ENCODE measurements at regions not wholly inside any gene's neighbourhood (a gene's known extent, or its start where the extent isn't known, plus 50 kb on each side); places are given as distances from the start of the nearest gene placed in this dataset.

GRCh38 chr7:30232391-30232790 lies 52.0 kb upstream of the ZNRF2 start:
- H3K27ac ChIP-seq = no peak overlapping the region
- TF ChIP-seq, protein P1, sequence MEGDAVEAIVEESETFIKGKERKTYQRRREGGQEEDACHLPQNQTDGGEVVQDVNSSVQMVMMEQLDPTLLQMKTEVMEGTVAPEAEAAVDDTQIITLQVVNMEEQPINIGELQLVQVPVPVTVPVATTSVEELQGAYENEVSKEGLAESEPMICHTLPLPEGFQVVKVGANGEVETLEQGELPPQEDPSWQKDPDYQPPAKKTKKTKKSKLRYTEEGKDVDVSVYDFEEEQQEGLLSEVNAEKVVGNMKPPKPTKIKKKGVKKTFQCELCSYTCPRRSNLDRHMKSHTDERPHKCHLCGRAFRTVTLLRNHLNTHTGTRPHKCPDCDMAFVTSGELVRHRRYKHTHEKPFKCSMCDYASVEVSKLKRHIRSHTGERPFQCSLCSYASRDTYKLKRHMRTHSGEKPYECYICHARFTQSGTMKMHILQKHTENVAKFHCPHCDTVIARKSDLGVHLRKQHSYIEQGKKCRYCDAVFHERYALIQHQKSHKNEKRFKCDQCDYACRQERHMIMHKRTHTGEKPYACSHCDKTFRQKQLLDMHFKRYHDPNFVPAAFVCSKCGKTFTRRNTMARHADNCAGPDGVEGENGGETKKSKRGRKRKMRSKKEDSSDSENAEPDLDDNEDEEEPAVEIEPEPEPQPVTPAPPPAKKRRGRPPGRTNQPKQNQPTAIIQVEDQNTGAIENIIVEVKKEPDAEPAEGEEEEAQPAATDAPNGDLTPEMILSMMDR (IDR thresholded peaks at IDR 0.05) = no peak

More at GRCh38 chr7:30232391-30232790, 52.0 kb upstream of the ZNRF2 start:
- no peaks in the 10 kb centered on the region for H3K4me1 ChIP-seq
- no peaks in the 10 kb centered on the region for H3K27me3 ChIP-seq
- no peaks in the 10 kb centered on the region for H3K36me3 ChIP-seq
- H3K4me3 ChIP-seq = no peak overlapping the region
- H3K9me3 ChIP-seq = no peaks in the 10 kb centered on the region
- DNase-seq (ENCODE audit: low spot score) = no peak

Data from right atrium auricular region (tissue), 2 donors.